KG1 (cell line): ENCODE measurements at regions not wholly inside any gene's neighbourhood (a gene's known extent, or its start where the extent isn't known, plus 50 kb on each side); places are given as distances from the start of the nearest gene placed in this dataset.

Experiments used
- DNase-seq: peaks from one replicate; lab custom pipeline; 2025; lab: John Stamatoyannopoulos, UW

GRCh38 chr2:18423636-18424035 is 136.8 kb downstream of the RDH14 start:
- no peak for DNase-seq

- no peak for DNase-seq
Measured at GRCh38 chr2:18422432-18423165, 137.9 kb downstream of the RDH14 start.

- no peak for DNase-seq
Measured at GRCh38 chr2:18413676-18414396, 146.6 kb downstream of the RDH14 start.

- no peak for DNase-seq
Measured at GRCh38 chr2:18412980-18413675, 147.3 kb downstream of the RDH14 start.

GRCh38 chr2:18411626-18412025 is 148.8 kb downstream of the RDH14 start:
- no peak for DNase-seq

- no peak for DNase-seq
Measured at GRCh38 chr2:18410543-18410942, 149.9 kb downstream of the RDH14 start.

GRCh38 chr2:18408638-18409037 is 151.8 kb downstream of the RDH14 start:
- no peak for DNase-seq

GRCh38 chr2:18406219-18406618 is 154.2 kb downstream of the RDH14 start:
- no peak for DNase-seq

- DNase-seq = no peak
Measured at GRCh38 chr2:18404708-18405107, 155.7 kb downstream of the RDH14 start.

GRCh38 chr2:18403921-18404522 is 156.4 kb downstream of the RDH14 start:
- DNase-seq = no peak

GRCh38 chr2:18402831-18403230 is 157.6 kb downstream of the RDH14 start:
- no peak for DNase-seq

- no peak for DNase-seq
Measured at GRCh38 chr2:18401471-18401870, 159.0 kb downstream of the RDH14 start.

GRCh38 chr2:18399601-18400000 is 160.9 kb downstream of the RDH14 start:
- DNase-seq = no peak

GRCh38 chr2:18398833-18399232 is 161.6 kb downstream of the RDH14 start:
- no peak for DNase-seq

- DNase-seq = no peak
Measured at GRCh38 chr2:18396329-18397010, 164.0 kb downstream of the RDH14 start.

GRCh38 chr2:18395555-18395954 is 164.9 kb downstream of the RDH14 start:
- DNase-seq = no peak

- DNase-seq = peak; percentile 14
Measured at GRCh38 chr2:18387441-18388206, 172.8 kb downstream of the RDH14 start.

- no peak for DNase-seq
Measured at GRCh38 chr2:18384242-18384641, 176.2 kb downstream of the RDH14 start.

- no peak for DNase-seq
Measured at GRCh38 chr2:18381386-18381785, 179.1 kb downstream of the RDH14 start.

- no peak for DNase-seq
Measured at GRCh38 chr2:18380321-18380720, 180.1 kb downstream of the RDH14 start.

- no peak for DNase-seq
Measured at GRCh38 chr2:18379870-18380269, 180.6 kb downstream of the RDH14 start.
